ENCODE measurements at regions not wholly inside any gene's neighbourhood (a gene's known extent, or its start where the extent isn't known, plus 50 kb on each side); places are given as distances from the start of the nearest gene placed in this dataset.

GRCh38 chr5:105730982-105731381 is 1939.8 kb downstream of the EFNA5 start:
- POLR2A ChIA-PET = no interaction called here
- DNase-seq (ENCODE audit: low read depth, low spot score) (peak; percentile 1), FAIRE-seq (no peak)
- Histone ChIP-seq H3K36me3 (ENCODE audit: control insufficient read depth in 2 of 2, extremely low read depth in 1 of 2, insufficient read depth in 2 of 2, low read length in 2 of 2) (no peaks in the 10 kb centered on the region), H3K27ac (ENCODE audit: insufficient read depth, low read depth, low read length) (no peak overlapping the region), H3K9me3 (replicated peaks; ENCODE audit: control insufficient read depth, insufficient read depth, low read length) (no peaks in the 10 kb centered on the region), H3K4me1 (ENCODE audit: control insufficient read depth, extremely low read depth, insufficient read depth, low read length) (no peaks in the 10 kb centered on the region), H3K9ac (replicated peaks; ENCODE audit: extremely low read depth, insufficient read depth, low read length) (no peak overlapping the region), H4K20me1 (replicated peaks; ENCODE audit: control insufficient read depth, extremely low read depth, insufficient read depth, low read length) (no peaks in the 10 kb centered on the region), H3K79me2 (ENCODE audit: control insufficient read depth, insufficient read depth, low read length) (no peaks in the 10 kb centered on the region), H2AFZ (ENCODE audit: low read depth, low read length) (no peak overlapping the region), H3K4me3 (replicated peaks in 1 of 3; ENCODE audit: insufficient read depth in 1 of 3, low read depth in 1 of 3, low read length in 3 of 3) (no peak overlapping the region), H3K9me1 (replicated peaks; ENCODE audit: control insufficient read depth, extremely low read depth, insufficient read depth, low read length) (no peaks in the 10 kb centered on the region), H3K4me2 (ENCODE audit: insufficient read depth, low read length) (no peak overlapping the region), H3K27me3 (ENCODE audit: control insufficient read depth in 2 of 2, insufficient read depth in 2 of 2, low read length in 2 of 2) (no peaks in the 10 kb centered on the region)
- BruUV-seq (replicated peaks) = no TSS peak
- TF ChIP-seq CTCF (IDR thresholded peaks at IDR 0.05; ENCODE audit: extremely low read depth in 1 of 2, insufficient read depth in 1 of 2, low read depth in 1 of 2, low read length in 2 of 2) = no peak
- no peak for TF ChIP-seq EZH2 (IDR thresholded peaks at IDR 0.05; ENCODE audit: borderline replicate concordance, low read depth, low read length, severe bottlenecking)
- no peak for TF ChIP-seq GATA2 (IDR thresholded peaks at IDR 0.05; ENCODE audit: insufficient read depth, insufficient read length, low read depth, low read length)
- no peak for TF ChIP-seq POLR2A (IDR thresholded peaks at IDR 0.05; ENCODE audit: low read depth, low read length)
- TF ChIP-seq FOS (IDR thresholded peaks at IDR 0.05; ENCODE audit: borderline replicate concordance, insufficient read depth, low read length) = no peak
- TF ChIP-seq MAX (IDR thresholded peaks at IDR 0.05; ENCODE audit: insufficient read depth, insufficient read length) = no peak
- no peak for TF ChIP-seq POLR2AphosphoS5 (IDR thresholded peaks at IDR 0.05; ENCODE audit: insufficient read depth, low read depth, low read length)
- TF ChIP-seq JUN (IDR thresholded peaks at IDR 0.05; ENCODE audit: borderline replicate concordance, insufficient read depth, insufficient read length, low read depth) = no peak
- TF ChIP-seq MYC (IDR thresholded peaks at IDR 0.05; ENCODE audit: low read depth, low read length) = no peak
- CTCF ChIA-PET = no interaction called here
- intact Hi-C loops (cut with micrococcal nuclease) (no loop called here), dilution Hi-C loops (cut with MboI; ENCODE audit: extremely low pct_ligation_motif_present, low sequenced_read_pairs) (no loop called here)

Data from endothelial cell of umbilical vein (primary cell).